H9 (cell line): ENCODE measurements at regions not wholly inside any gene's neighbourhood (a gene's known extent, or its start where the extent isn't known, plus 50 kb on each side); places are given as distances from the start of the nearest gene placed in this dataset.

Experiments
- DNase-seq: peaks from one replicate; pipeline ENCODE4 v3.0.0-alpha.2; 2017
- H2AFZ ChIP-seq: one replicate; pipeline ENCODE4 v1.6.1; 2013; ENCODE audit warnings: mild to moderate bottlenecking, low read length, control low read depth, moderate library complexity
- H2AK5ac ChIP-seq: 2 replicates; pipeline ENCODE4 v1.6.1; 2013; ENCODE audit warnings: low read length, control low read depth, mixed read lengths; ENCODE audit not compliant: insufficient read length
- H2BK120ac ChIP-seq: one replicate; pipeline ENCODE4 v1.6.1; 2013; ENCODE audit warnings: low read depth, mild to moderate bottlenecking, low read length, control low read depth, inconsistent platforms; ENCODE audit not compliant: poor library complexity, severe bottlenecking
- H2BK12ac ChIP-seq: 2 replicates; pipeline ENCODE4 v1.6.1; 2013; ENCODE audit warnings: low read length, control low read depth, mixed read lengths, low read depth; ENCODE audit not compliant: insufficient read length
- H2BK15ac ChIP-seq: 2 replicates; pipeline ENCODE4 v1.6.1; 2013; ENCODE audit warnings: low read depth, low read length, control low read depth
- H2BK20ac ChIP-seq: one replicate; pipeline ENCODE4 v1.6.1; 2013; ENCODE audit warnings: low read depth, mild to moderate bottlenecking, low read length, control low read depth, inconsistent platforms; ENCODE audit not compliant: poor library complexity, severe bottlenecking
- H2BK5ac ChIP-seq: 2 replicates; pipeline ENCODE4 v1.6.1; 2013; ENCODE audit warnings: low read length, control low read depth, mixed read lengths; ENCODE audit not compliant: insufficient read length
- H3K14ac ChIP-seq: 2 replicates; pipeline ENCODE4 v1.6.1; 2013; ENCODE audit warnings: low read length, control low read depth; ENCODE audit not compliant: insufficient read depth
- H3K18ac ChIP-seq: 2 replicates; pipeline ENCODE4 v1.6.1; 2013; ENCODE audit warnings: low read depth, mild to moderate bottlenecking, mixed read lengths, low read length, control low read depth; ENCODE audit not compliant: insufficient read length
- H3K23ac ChIP-seq: 2 replicates; pipeline ENCODE4 v1.6.1; 2013; ENCODE audit warnings: low read length, control low read depth, mixed read lengths, low read depth; ENCODE audit not compliant: insufficient read length
- H3K23me2 ChIP-seq: 2 replicates; pipeline ENCODE4 v1.6.1; 2013; ENCODE audit warnings: low read depth, mild to moderate bottlenecking, mixed read lengths, low read length, control low read depth; ENCODE audit not compliant: insufficient read length, poor library complexity, severe bottlenecking
- H3K27ac ChIP-seq: 2 replicates; pipeline ENCODE4 v1.5.1; 2013; ENCODE audit warnings: low read length, control low read depth, mixed read lengths, low read depth; ENCODE audit not compliant: insufficient read length
- H3K27me3 ChIP-seq: 2 replicates; pipeline ENCODE4 v1.6.1; 2013; ENCODE audit warnings: low read length, control low read depth, inconsistent platforms; ENCODE audit not compliant: insufficient read depth
- H3K4ac ChIP-seq: 2 replicates; pipeline ENCODE4 v1.6.1; 2013; ENCODE audit warnings: low read depth, mild to moderate bottlenecking, control low read depth, inconsistent platforms, low read length, moderate library complexity
- H3K4me1 ChIP-seq: 2 replicates; pipeline ENCODE4 v1.6.1; 2013; ENCODE audit warnings: low read length, control low read depth, inconsistent platforms; ENCODE audit not compliant: insufficient read depth
- H3K4me2 ChIP-seq: 2 replicates; pipeline ENCODE4 v1.6.1; 2013; ENCODE audit warnings: low read length, control low read depth, mixed read lengths; ENCODE audit not compliant: insufficient read length, insufficient read depth
- H3K56ac ChIP-seq: 2 replicates; pipeline ENCODE4 v1.6.1; 2013; ENCODE audit warnings: low read depth, mild to moderate bottlenecking, mixed read lengths, low read length, control low read depth; ENCODE audit not compliant: insufficient read length
- H3K79me1 ChIP-seq: 2 replicates; pipeline ENCODE4 v1.6.1; 2013; ENCODE audit warnings: low read depth, mild to moderate bottlenecking, moderate library complexity, low read length, control low read depth, inconsistent platforms; ENCODE audit not compliant: insufficient read depth, poor library complexity, severe bottlenecking
- H3K79me2 ChIP-seq: 2 replicates; pipeline ENCODE4 v1.6.1; 2013; ENCODE audit warnings: low read length, control low read depth, inconsistent platforms; ENCODE audit not compliant: insufficient read depth
- H3K9ac ChIP-seq: 2 replicates; pipeline ENCODE4 v1.6.1; 2013; ENCODE audit warnings: low read length, control low read depth, mixed read lengths; ENCODE audit not compliant: insufficient read length; ENCODE audit errors: extremely low read depth
- H3K9me3 ChIP-seq: one replicate; pipeline ENCODE4 v1.6.1; 2013; ENCODE audit warnings: low read depth, low read length, inconsistent platforms; ENCODE audit not compliant: control insufficient read depth
- H3T11ph ChIP-seq: one replicate; pipeline ENCODE4 v1.6.1; 2013; ENCODE audit warnings: mild to moderate bottlenecking, low read length, control low read depth, inconsistent platforms
- H4K20me1 ChIP-seq: one replicate; pipeline ENCODE4 v1.6.1; 2013; ENCODE audit not compliant: control insufficient read depth, insufficient read length, insufficient read depth
- H4K5ac ChIP-seq: 2 replicates; pipeline ENCODE4 v1.6.1; 2013; ENCODE audit warnings: low read depth, mild to moderate bottlenecking, mixed read lengths, low read length, control low read depth; ENCODE audit not compliant: insufficient read length
- H4K8ac ChIP-seq: replicated peaks from 2 replicates; pipeline ENCODE4 v1.6.1; 2013; ENCODE audit warnings: low read length, control low read depth, mixed read lengths, low read depth; ENCODE audit not compliant: insufficient read length
- H4K91ac ChIP-seq: 2 replicates; pipeline ENCODE4 v1.6.1; 2013; ENCODE audit warnings: low read depth, mild to moderate bottlenecking, moderate library complexity, mixed read lengths, low read length, control low read depth; ENCODE audit not compliant: insufficient read length
- H3K27ac Mint-ChIP-seq, 3 experiments: 2 replicates in 2 of 3; 3 replicates in 1 of 3; pipeline ENCODE4 v1.8.0; 2020 to 2021; ENCODE audit warnings: mixed read lengths in 3 of 3, mild to moderate bottlenecking in 1 of 3, moderate library complexity in 1 of 3
- H3K27me3 Mint-ChIP-seq: 2 replicates; pipeline ENCODE4 v1.8.0; 2021; ENCODE audit warnings: low read depth, mild to moderate bottlenecking, moderate library complexity, mixed read lengths
- H3K36me3 Mint-ChIP-seq, 3 experiments: 2 replicates in 2 of 3; 3 replicates in 1 of 3; pipeline ENCODE4 v1.8.0; 2020 to 2021; ENCODE audit warnings: low read depth in 3 of 3, mixed read lengths in 3 of 3; ENCODE audit not compliant: insufficient read depth in 1 of 3
- H3K4me1 Mint-ChIP-seq, 2 experiments: 2 replicates each; pipeline ENCODE4 v1.8.0; 2020; ENCODE audit warnings: mixed read lengths in 2 of 2
- H3K4me3 Mint-ChIP-seq, 2 experiments: 2 replicates in 1 of 2; 3 replicates in 1 of 2; pipeline ENCODE4 v1.8.0; 2020 to 2021; ENCODE audit warnings: mild to moderate bottlenecking in 2 of 2, mixed read lengths in 2 of 2, moderate library complexity in 1 of 2
- H3K9me3 Mint-ChIP-seq, 2 experiments: 2 replicates in 1 of 2; 3 replicates in 1 of 2; pipeline ENCODE4 v1.8.0; 2020; ENCODE audit warnings: mild to moderate bottlenecking in 2 of 2, mixed read lengths in 2 of 2, moderate library complexity in 1 of 2
- WGBS: extraction: QIAGEN DNeasy Blood & Tissue Kit; methylation state at CpG from one replicate; pipeline ENCODE4 v1.1.7; 2013; ENCODE audit warnings: missing lambda C conversion rate, low lambda C conversion rate, mixed read lengths; ENCODE audit not compliant: insufficient read length; ENCODE audit errors: extremely low coverage; 5-methylcytosine and 5-hydroxymethylcytosine counted together
- TF ChIP-seq, protein P1 (sequence below): fragments of 200-600 bp; sonication (generic); conservative IDR thresholded peaks from 3 replicates; pipeline ENCODE4 v1.8.0; 2021; ENCODE audit warnings: antibody characterized with exemption, mild to moderate bottlenecking

DNA sequence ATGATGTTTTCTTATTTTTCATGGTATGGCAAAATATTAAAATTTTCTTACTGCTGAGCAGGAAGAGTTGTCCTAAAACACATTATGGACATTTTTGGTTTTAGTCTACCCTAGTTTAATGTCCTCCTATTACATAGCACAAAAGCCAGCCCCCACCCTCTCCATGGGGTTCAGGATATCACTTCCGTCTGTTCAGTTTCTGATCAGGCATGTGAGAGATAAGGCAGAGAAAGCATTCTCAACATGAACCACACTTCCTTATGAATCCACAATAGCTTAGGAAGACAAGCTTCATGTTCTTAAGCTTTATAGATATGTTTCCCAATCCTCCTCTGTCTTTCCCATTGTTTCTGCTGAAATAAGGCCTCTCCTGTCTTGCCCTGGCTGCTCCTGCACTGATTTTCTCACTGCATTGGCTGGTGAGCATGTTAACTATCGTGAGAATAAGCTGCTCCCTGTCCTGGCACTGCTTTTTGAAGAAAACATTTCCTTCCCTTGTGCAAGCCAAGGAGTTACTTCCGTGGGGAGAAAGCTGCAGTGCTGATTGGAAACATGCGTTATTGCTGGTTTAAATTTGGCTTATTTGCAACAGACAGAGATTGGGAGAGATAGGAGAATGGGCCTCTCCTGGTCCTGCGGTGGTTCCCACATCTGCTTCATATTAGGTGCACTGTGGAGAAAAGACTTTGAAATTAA is 260.3 kb upstream of the RPS23 start:
- TF ChIP-seq, protein P1, sequence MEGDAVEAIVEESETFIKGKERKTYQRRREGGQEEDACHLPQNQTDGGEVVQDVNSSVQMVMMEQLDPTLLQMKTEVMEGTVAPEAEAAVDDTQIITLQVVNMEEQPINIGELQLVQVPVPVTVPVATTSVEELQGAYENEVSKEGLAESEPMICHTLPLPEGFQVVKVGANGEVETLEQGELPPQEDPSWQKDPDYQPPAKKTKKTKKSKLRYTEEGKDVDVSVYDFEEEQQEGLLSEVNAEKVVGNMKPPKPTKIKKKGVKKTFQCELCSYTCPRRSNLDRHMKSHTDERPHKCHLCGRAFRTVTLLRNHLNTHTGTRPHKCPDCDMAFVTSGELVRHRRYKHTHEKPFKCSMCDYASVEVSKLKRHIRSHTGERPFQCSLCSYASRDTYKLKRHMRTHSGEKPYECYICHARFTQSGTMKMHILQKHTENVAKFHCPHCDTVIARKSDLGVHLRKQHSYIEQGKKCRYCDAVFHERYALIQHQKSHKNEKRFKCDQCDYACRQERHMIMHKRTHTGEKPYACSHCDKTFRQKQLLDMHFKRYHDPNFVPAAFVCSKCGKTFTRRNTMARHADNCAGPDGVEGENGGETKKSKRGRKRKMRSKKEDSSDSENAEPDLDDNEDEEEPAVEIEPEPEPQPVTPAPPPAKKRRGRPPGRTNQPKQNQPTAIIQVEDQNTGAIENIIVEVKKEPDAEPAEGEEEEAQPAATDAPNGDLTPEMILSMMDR: no peak
- Histone ChIP-seq H2BK5ac (no peak overlapping the region), H2AK5ac (no peak overlapping the region), H2AFZ (no peak overlapping the region), H2BK120ac (no peak overlapping the region), H3K18ac (no peak overlapping the region), H3K27ac (no peak overlapping the region), H3T11ph (no peak overlapping the region), H3K23ac (no peak overlapping the region), H2BK20ac (no peak overlapping the region), H3K4me2 (no peak overlapping the region), H3K56ac (no peak overlapping the region), H3K79me2 (no peaks in the 10 kb centered on the region), H3K14ac (no peak overlapping the region), H3K79me1 (no peaks in the 10 kb centered on the region), H2BK15ac (no peak overlapping the region), H4K5ac (no peak overlapping the region), H3K23me2 (no peaks in the 10 kb centered on the region), H2BK12ac (no peak overlapping the region), H3K4ac (no peak overlapping the region), H4K91ac (no peak overlapping the region), H4K20me1 (no peaks in the 10 kb centered on the region), H3K9ac (no peak overlapping the region), H3K27me3 (no peaks in the 10 kb centered on the region), H3K4me1 (no peaks in the 10 kb centered on the region), H4K8ac (no peak overlapping the region), H3K9me3 (no peaks in the 10 kb centered on the region)
- peaks cover 7 to 13% of the 10 kb centered on the region in 2 experiments for H3K9me3 Mint-ChIP-seq
- WGBS: no CpG with 5 or more reads among the region's 5 CpGs
- H3K4me3 Mint-ChIP-seq: no peak overlapping the region
- H3K36me3 Mint-ChIP-seq: peaks cover 10 to 37% (median 14%) of the 10 kb centered on the region in 3 experiments; a peak in 6 of 7 replicates
- peaks cover 7% of the 10 kb centered on the region in 2 experiments for H3K4me1 Mint-ChIP-seq
- 0 out of 7 replicates have a peak overlapping the region, but pooled peaks of 1 of the 3 experiments have one; percentile 47 for H3K27ac Mint-ChIP-seq
- no peaks in the 10 kb centered on the region for H3K27me3 Mint-ChIP-seq
- no peak for DNase-seq
